Bronchial epithelial cell (primary cell): ENCODE measurements at regions not wholly inside any gene's neighbourhood (a gene's known extent, or its start where the extent isn't known, plus 50 kb on each side); places are given as distances from the start of the nearest gene placed in this dataset.

ENCODE experiments used
- DNase-seq: peaks from one replicate; pipeline ENCODE4 v3.0.0-alpha.2; 2010; ENCODE audit warnings: low read depth
- FAIRE-seq: peaks from 2 replicates; lab custom pipeline; 2011; peaks lifted over from hg19 to GRCh38; lab: Jason Lieb, UNC
- H3K27me3 ChIP-seq: 2 replicates; pipeline ENCODE4 v1.5.1; 2011; ENCODE audit warnings: low read length; ENCODE audit not compliant: control insufficient read depth, insufficient read depth
- H3K36me3 ChIP-seq: 2 replicates; pipeline ENCODE4 v1.5.1; 2011; ENCODE audit warnings: low read length; ENCODE audit not compliant: control insufficient read depth, insufficient read depth
- H3K4me3 ChIP-seq: 2 replicates; pipeline ENCODE4 v1.5.1; 2011; ENCODE audit warnings: mild to moderate bottlenecking, low read depth, low read length, control low read depth
- CTCF ChIP-seq: IDR thresholded peaks from 2 replicates; pipeline ENCODE4 v1.5.1; 2011; ENCODE audit warnings: mild to moderate bottlenecking, moderate library complexity, low read length, control low read depth, inconsistent platforms; ENCODE audit not compliant: insufficient read depth, severe bottlenecking

- no peak for DNase-seq
- no peak for TF ChIP-seq CTCF
- Histone ChIP-seq H3K36me3 (no peaks in the 10 kb centered on the region), H3K4me3 (no peak overlapping the region), H3K27me3 (no peaks in the 10 kb centered on the region)
- no peak for FAIRE-seq
Observed at GRCh38 chr2:221258464-221258863, 313.6 kb downstream of the EPHA4 start.

GRCh38 chr2:221262651-221263050, 309.5 kb downstream of the EPHA4 start:
- no peaks in the 10 kb centered on the region for H3K27me3 ChIP-seq
- TF ChIP-seq CTCF, result no peak

GRCh38 chr2:221263573-221263972, 308.5 kb downstream of the EPHA4 start:
- TF ChIP-seq CTCF, result no peak
- Histone ChIP-seq H3K36me3 (no peaks in the 10 kb centered on the region), H3K4me3 (no peak overlapping the region), H3K27me3 (no peaks in the 10 kb centered on the region)
- DNase-seq, result no peak
- no peak for FAIRE-seq

More at GRCh38 chr2:221262651-221263050, 309.5 kb downstream of the EPHA4 start:
- no peak overlapping the region for H3K4me3 ChIP-seq
- FAIRE-seq (no peak), DNase-seq (no peak)
- H3K36me3 ChIP-seq, result no peaks in the 10 kb centered on the region

- Histone ChIP-seq H3K27me3 (no peaks in the 10 kb centered on the region), H3K4me3 (no peak overlapping the region), H3K36me3 (no peaks in the 10 kb centered on the region)
- no peak for TF ChIP-seq CTCF
- DNase-seq (no peak), FAIRE-seq (no peak)
Observed at GRCh38 chr2:221264318-221264717, 307.8 kb downstream of the EPHA4 start.

GRCh38 chr2:221267773-221268425, 304.2 kb downstream of the EPHA4 start:
- H3K36me3 ChIP-seq, result no peaks in the 10 kb centered on the region
- H3K27me3 ChIP-seq, result no peaks in the 10 kb centered on the region
- H3K4me3 ChIP-seq, result no peak overlapping the region
- TF ChIP-seq CTCF, result no peak
- DNase-seq (no peak), FAIRE-seq (no peak)

- Histone ChIP-seq H3K36me3 (no peaks in the 10 kb centered on the region), H3K4me3 (no peak overlapping the region), H3K27me3 (no peaks in the 10 kb centered on the region)
- no peak for DNase-seq
- FAIRE-seq, result no peak
- TF ChIP-seq CTCF, result no peak
Observed at GRCh38 chr2:221268631-221269030, 303.5 kb downstream of the EPHA4 start.
